Umbilical cord (tissue), 1 donor: ENCODE measurements at regions not wholly inside any gene's neighbourhood (a gene's known extent, or its start where the extent isn't known, plus 50 kb on each side); places are given as distances from the start of the nearest gene placed in this dataset.
"Not testable (repeated sequence)": the region's sequence is repeated elsewhere in the genome, so short reads cannot be mapped to it uniquely, and the experiment has no call there.

Experiments
- DNase-seq: peaks from one replicate; pipeline ENCODE4 v3.0.0-alpha.2; 2015; ENCODE audit warnings: low spot score

GRCh38 chr5:94102849-94103248 is 361.4 kb upstream of the POU5F2 start:
- no peak for DNase-seq

GRCh38 chr5:94097384-94097783 is 356.0 kb upstream of the POU5F2 start:
- not testable (repeated sequence) for DNase-seq

- DNase-seq = no peak
Observed at GRCh38 chr5:94094793-94095441, 353.5 kb upstream of the POU5F2 start.

DNA sequence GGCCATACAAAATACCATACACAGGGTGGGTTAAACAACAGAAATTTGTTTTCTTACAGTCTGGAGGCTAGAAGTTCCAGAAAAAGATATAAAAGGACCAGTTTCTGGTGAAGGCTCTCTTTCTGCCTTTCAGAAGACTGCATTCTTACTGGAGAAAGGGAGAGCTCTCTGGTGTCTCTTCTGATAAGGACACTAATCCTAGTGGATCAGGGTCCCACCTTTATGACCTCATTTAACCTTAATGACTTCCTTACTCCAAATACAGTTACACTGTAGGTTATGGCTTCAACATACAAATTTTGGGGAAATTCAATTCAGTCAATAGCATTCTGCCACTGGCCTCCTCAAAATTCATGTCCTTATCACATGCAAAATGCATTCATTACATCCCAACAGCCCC is 351.9 kb upstream of the POU5F2 start:
- DNase-seq = no peak

DNA sequence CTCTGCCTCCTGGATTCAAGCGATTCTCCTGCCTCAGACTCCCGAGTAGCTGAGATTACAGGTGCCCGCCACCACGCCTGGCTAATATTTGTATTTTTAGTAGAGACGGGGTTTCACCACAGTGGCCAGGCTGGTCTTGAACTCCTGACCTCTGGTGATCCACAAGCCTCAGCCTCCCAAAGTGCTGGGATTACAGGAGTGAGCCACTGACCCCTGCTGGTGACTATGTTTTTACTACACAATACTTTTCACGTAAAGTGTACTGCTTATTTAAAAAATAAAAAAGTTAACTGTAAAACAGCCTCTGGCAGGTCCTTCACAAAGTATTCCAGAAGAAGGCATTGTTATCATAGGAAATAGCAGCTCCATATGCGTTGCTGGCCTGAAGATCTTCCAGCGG is 345.2 kb upstream of the POU5F2 start:
- DNase-seq = not testable (repeated sequence)

DNA sequence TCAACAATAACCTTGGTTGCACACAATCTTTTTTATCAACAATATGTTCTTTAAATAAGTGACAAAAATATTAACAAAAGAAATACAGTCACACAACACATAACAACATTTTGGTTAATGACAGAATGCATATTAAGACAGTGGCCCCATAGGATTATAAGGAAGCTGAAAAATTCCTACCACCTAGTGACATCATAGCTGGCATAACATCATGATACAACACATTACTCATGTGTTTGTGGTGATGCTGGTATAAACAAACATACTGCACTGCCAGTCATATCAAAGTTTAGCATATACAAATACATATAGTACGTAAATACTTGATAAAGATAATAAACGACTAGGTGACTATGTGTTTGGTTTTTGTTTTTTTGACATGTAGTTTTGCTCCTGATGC is 344.8 kb upstream of the POU5F2 start:
- no peak for DNase-seq

DNA sequence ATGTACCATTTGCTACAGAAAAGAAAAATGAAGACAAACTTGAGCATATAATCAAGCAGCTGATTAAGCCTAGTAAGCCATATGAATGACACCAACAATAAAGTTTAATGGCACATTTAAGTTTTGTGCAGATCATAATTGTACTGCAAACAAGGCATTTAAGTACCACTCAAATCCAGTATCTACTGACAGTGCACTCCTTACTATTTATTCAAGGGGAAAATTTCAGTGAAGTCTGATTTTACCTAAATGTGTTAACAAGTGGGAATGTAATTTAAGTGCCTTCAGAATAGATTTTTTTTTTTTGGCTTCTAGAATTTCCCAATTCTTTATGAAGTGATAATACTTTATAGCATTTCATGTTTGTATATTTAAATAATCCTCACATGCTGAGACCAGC is 341.0 kb upstream of the POU5F2 start:
- no peak for DNase-seq

GRCh38 chr5:94081088-94081487 is 339.7 kb upstream of the POU5F2 start:
- no peak for DNase-seq

DNA sequence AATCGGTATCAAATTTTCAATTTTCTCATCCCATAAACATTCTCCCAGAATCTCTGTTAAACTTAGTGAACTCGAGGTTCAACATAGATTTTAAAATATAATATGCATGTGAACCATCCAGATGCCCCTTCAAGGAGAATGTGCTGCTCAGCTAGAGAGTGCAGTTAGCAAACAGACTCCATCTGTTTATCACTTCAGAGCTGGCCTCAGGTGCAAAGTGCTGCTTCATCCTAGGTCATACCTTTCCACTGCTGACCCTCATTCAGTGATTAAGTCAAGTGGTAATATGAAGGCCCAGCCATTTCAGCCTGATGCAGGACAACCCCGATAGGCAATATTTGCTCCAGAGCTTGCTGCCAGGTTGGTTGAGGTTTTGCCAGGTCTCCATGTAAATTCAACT is 339.0 kb upstream of the POU5F2 start:
- no peak for DNase-seq

- no peak for DNase-seq
Observed at GRCh38 chr5:94072116-94072515, 330.7 kb upstream of the POU5F2 start.

- no peak for DNase-seq
Observed at GRCh38 chr5:94066437-94067207, 325.2 kb upstream of the POU5F2 start.

DNA sequence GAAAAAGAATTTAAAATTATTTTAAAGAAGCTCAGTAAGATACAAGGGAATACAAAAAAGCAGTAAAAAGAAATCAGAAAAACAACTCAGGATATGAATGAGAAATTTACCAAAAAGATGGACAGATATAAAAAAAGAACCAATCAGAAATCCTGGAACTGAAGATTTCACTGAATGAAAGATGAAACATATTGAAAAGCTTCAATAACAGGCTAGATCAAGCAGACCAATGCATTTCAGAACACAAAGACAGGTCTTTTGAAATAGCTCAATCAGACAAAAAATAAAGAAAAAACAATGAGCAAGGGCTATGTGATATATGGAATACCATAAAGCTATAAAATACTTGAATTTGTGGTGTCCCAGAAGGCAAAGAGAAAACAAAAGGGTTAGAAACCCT is 322.6 kb upstream of the POU5F2 start:
- no peak for DNase-seq

- no peak for DNase-seq
Observed at GRCh38 chr5:94057655-94058054, 316.3 kb upstream of the POU5F2 start.

DNA sequence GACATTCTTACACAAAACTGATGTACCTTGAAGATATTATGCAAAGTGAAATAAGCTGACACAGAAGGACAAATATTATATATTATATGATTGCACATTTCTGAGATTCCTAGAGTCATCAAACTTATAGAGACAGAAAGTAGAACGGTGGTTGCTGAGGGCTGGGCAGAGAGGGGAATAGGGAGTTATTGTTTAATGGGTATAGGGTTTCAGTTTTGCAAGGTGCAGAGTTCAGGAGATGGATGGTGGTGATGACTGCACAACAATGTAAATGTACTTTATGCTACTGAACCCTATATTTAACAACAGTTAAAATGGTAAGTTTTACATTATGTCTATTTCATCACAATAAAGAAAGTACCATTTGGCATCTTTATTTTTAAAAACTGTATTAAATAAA is 315.8 kb upstream of the POU5F2 start:
- no peak for DNase-seq

DNA sequence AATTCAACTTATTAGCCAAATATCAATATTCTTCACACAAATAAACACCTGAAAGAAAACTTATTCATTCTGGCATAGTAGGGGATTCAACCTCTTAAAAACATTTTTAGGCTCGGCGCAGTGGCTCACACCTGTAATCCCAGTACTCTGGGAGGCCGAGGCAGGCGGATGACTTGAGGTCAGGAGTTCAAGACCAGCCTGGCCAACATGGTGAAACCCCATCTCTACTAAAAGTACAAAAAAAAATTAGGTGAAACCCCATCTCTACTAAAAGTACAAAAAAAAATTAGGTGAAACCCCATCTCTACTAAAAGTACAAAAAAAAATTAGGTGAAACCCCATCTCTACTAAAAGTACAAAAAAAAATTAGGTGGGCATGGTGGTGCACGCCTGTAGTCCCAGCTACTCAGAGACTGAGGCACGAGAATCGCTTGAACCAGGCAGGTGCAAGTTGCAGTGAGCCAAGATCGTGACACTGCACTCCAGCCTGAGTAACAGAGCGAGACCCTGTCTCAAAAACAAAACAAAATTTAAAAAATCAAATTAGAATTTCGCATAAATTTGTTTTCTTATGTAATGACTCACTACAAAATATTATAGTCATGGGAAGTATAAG is 308.0 kb upstream of the POU5F2 start:
- DNase-seq = not testable (repeated sequence)

DNA sequence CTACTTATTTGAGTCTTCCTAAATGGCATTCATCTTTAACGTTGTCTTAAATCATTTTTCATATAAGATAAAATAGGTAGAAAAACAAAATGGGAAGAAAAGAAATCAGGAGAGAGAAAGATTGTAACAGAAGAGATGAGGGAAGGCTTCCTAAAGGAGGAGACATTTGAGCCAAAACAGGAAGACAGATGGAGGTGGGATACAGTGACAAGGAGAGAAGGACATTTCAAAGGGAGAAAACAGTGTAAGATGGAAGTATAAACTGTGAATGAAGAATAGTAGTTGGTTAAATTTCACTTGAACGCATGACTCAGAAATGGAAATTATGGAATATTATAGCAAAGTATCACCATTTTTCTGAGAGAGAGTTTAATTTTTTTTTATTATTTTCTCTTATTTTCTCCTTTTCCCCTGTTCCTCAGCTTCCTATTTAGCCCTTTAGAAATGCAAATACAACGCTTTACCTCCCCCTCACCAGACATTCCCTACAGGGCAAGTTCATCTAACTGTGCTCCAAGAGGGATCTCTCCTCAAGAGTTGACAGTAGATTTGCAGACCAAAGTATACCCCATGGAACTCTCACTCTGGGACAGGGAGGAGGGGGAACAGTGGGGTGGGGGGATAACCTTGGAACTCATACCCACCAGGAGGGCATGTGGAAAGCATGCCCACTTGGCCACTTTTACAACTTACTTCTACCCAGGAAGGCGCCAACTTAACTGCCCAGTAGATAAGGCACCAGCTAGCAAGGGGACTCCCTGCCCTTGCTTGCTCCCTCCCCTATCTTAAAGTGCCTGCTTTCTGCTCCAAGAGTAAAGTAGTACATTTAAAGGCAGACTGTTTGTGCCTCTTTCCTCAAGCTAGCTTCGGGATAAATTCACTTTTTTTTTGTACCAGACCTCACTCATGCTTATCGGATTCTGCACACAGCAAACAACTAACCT is 304.7 kb upstream of the POU5F2 start:
- DNase-seq = no peak

GRCh38 chr5:94043311-94043710 is 301.9 kb upstream of the POU5F2 start:
- DNase-seq = no peak

DNA sequence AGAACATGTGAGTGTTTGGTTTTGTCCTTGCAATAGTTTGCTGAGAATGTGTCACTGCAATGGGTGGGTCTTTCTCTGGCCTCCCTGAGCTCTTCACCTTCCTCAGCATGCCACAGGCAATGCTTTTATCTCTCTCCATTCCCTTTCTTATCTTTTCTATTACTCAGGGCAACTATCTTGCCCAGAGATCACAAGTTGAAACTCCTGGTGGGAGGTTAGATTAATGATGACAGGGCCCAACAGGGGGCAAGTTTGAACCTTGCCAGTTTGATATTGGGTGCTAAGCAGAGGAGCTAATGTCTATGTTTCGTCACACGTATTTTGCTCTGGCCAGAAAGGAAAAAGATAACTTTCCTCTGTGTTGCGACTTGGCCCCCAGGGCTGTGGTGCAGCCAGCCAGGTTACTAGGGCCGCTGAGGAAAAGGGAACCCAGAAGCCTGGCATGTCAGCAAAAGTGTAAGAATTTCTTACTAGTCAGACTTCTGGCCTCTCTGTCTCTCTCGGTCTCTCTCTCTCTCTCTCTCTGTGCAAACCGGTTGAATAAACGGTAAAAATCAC is 299.3 kb upstream of the POU5F2 start:
- DNase-seq = peak; percentile 6

DNA sequence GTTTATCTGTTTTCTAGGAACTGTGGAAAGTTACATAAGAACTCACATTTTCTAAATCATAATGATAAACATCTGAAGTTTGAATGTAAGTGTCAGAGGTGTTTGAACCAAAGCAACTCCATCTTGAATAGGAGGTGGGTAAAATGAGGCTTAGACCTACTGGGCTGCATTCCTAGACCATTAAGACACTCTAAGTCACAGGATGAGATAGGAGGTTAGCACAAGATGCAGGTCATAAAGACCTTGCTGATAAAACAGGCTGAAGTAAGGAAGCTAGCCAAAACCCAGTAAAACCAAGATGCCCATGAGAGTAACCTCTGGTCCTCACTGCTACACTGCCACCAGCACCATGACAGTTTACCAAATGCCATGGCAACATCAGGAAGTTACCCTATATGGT is 297.7 kb upstream of the POU5F2 start:
- no peak for DNase-seq

- DNase-seq = no peak
Observed at GRCh38 chr5:94031631-94032030, 290.2 kb upstream of the POU5F2 start.

DNA sequence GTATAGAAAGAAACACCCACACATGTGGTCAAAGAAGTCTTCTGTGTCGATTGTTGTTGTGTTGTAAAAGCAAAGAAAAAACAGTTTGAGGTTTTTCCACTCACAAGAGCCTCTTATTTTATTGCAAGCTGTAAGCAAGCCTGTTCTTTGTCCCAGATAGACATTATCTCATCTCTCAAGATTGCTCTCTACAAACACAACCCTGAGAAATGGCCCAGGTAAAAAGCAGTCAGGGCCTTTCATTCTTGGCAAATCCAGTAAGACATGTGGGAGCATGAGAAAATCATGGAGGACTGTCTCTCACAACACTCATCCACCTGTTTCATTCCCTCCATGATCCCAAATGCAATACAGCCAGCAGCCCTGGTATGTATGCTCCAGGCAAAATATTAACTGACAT is 286.6 kb upstream of the POU5F2 start:
- peak; percentile 41 for DNase-seq

- no peak for DNase-seq
Observed at GRCh38 chr5:94027145-94027544, 285.7 kb upstream of the POU5F2 start.
